WERI-Rb-1 (cell line): ENCODE measurements at regions not wholly inside any gene's neighbourhood (a gene's known extent, or its start where the extent isn't known, plus 50 kb on each side); places are given as distances from the start of the nearest gene placed in this dataset.

Experiments
- DNase-seq: peaks from one replicate; pipeline ENCODE4 v3.0.0-alpha.2; 2020
- H3K27ac ChIP-seq: fragments of 250-450 bp; sonication (Bioruptor Pico); 2 replicates; pipeline ENCODE4 v1.5.1; 2020; ENCODE audit warnings: mild to moderate bottlenecking, moderate library complexity
- H3K27me3 ChIP-seq: fragments of 250-450 bp; sonication (Bioruptor Pico); 2 replicates; pipeline ENCODE4 v1.5.1; 2021; ENCODE audit warnings: mild to moderate bottlenecking, low read depth, moderate library complexity; ENCODE audit not compliant: insufficient read depth, severe bottlenecking
- H3K36me3 ChIP-seq: fragments of 250-450 bp; sonication (Bioruptor Pico); 2 replicates; pipeline ENCODE4 v1.5.1; 2020; ENCODE audit warnings: mild to moderate bottlenecking, moderate library complexity
- H3K4me3 ChIP-seq: 2 replicates; pipeline ENCODE4 v1.5.1; 2011; ENCODE audit warnings: low read depth, mild to moderate bottlenecking, control low read depth, low read length
- H3K9me3 ChIP-seq: fragments of 250-450 bp; sonication (Bioruptor Pico); 2 replicates; pipeline ENCODE4 v1.5.1; 2021; ENCODE audit warnings: mild to moderate bottlenecking, moderate library complexity; ENCODE audit not compliant: severe bottlenecking
- CTCF ChIP-seq: IDR thresholded peaks from 2 replicates; pipeline ENCODE4 v1.5.1; 2011; ENCODE audit warnings: low read depth, mild to moderate bottlenecking, control low read depth, inconsistent platforms, low read length

DNA sequence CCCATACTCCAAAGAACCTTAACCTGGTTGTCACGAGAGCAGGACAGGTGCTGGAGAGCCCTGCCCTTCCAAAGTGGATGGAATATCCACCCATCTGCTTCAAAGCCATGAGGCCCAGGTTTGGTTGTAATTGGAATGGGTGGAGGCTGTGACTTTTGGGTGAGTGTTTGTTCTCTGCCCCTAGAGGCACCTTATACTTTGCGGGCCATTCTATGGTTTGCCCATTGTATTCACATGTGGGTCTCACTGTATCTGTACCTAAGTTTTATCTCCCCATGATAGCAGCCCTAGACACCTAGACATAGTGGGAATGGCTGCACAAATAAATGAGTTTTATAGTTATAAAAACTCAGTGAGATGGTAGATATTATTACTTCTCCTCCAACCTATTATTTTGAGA, 67.1 kb upstream of the NAA20 start:
- TF ChIP-seq CTCF, result no peak
- no peaks in the 10 kb centered on the region for H3K9me3 ChIP-seq
- H3K27ac ChIP-seq, result no peak overlapping the region
- DNase-seq, result no peak
- H3K4me3 ChIP-seq, result no peak overlapping the region
- H3K27me3 ChIP-seq, result no peaks in the 10 kb centered on the region
- no peaks in the 10 kb centered on the region for H3K36me3 ChIP-seq

- no peaks in the 10 kb centered on the region for H3K9me3 ChIP-seq
- no peak for DNase-seq
Observed at GRCh38 chr20:19952392-19952791, 64.8 kb upstream of the NAA20 start.

GRCh38 chr20:19953606-19954005, 63.6 kb upstream of the NAA20 start:
- no peak for TF ChIP-seq CTCF
- Histone ChIP-seq H3K27me3 (no peaks in the 10 kb centered on the region), H3K27ac (no peak overlapping the region), H3K36me3 (no peaks in the 10 kb centered on the region), H3K4me3 (no peak overlapping the region), H3K9me3 (no peaks in the 10 kb centered on the region)
- no peak for DNase-seq

More at GRCh38 chr20:19952392-19952791, 64.8 kb upstream of the NAA20 start:
- Histone ChIP-seq H3K27me3 (no peaks in the 10 kb centered on the region), H3K27ac (no peak overlapping the region), H3K36me3 (no peaks in the 10 kb centered on the region), H3K4me3 (no peak overlapping the region)
- TF ChIP-seq CTCF, result no peak

GRCh38 chr20:19956976-19957375, 60.2 kb upstream of the NAA20 start:
- H3K27me3 ChIP-seq, result no peaks in the 10 kb centered on the region
- no peak for TF ChIP-seq CTCF
- no peak overlapping the region for H3K27ac ChIP-seq
- H3K9me3 ChIP-seq, result no peaks in the 10 kb centered on the region
- no peak for DNase-seq
- H3K4me3 ChIP-seq, result no peak overlapping the region
- H3K36me3 ChIP-seq, result no peaks in the 10 kb centered on the region

DNA sequence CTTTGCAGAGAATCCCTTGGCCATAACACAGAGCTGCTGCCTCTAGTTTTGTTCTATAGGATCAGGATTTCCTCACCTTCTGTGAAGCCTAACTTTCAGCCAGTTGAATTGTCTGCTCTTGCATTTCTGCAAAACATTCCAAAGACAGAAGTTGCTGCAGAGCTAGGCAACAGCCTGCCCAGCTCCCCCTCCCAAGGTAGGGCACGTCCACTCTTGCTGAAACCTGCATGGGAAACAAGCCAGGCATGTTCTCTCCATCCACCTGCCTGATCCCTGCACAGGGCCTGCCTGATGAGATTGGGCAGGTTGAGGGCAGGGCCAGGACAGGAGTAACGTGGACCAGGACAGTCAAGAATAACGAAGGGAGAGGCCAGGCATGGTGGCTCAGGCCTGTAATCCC, 58.9 kb upstream of the NAA20 start:
- Histone ChIP-seq H3K9me3 (no peaks in the 10 kb centered on the region), H3K4me3 (no peak overlapping the region), H3K27me3 (no peaks in the 10 kb centered on the region), H3K36me3 (no peaks in the 10 kb centered on the region), H3K27ac (no peak overlapping the region)
- no peak for TF ChIP-seq CTCF
- no peak for DNase-seq

- no peaks in the 10 kb centered on the region for H3K9me3 ChIP-seq
- no peak overlapping the region for H3K27ac ChIP-seq
- no peak overlapping the region for H3K4me3 ChIP-seq
- DNase-seq, result no peak
- H3K36me3 ChIP-seq, result no peaks in the 10 kb centered on the region
- H3K27me3 ChIP-seq, result no peaks in the 10 kb centered on the region
- no peak for TF ChIP-seq CTCF
Observed at GRCh38 chr20:19958928-19959327, 58.2 kb upstream of the NAA20 start.
